ENCODE measurements at regions not wholly inside any gene's neighbourhood (a gene's known extent, or its start where the extent isn't known, plus 50 kb on each side); places are given as distances from the start of the nearest gene placed in this dataset.
"Not testable (repeated sequence)": the region's sequence is repeated elsewhere in the genome, so short reads cannot be mapped to it uniquely, and the experiment has no call there.

- no peak for DNase-seq
Observed at GRCh38 chr15:79492065-79492464, 59.9 kb downstream of the MINAR1 start.

- DNase-seq = no peak
Observed at GRCh38 chr15:79494384-79494909, 62.3 kb downstream of the MINAR1 start.

DNA sequence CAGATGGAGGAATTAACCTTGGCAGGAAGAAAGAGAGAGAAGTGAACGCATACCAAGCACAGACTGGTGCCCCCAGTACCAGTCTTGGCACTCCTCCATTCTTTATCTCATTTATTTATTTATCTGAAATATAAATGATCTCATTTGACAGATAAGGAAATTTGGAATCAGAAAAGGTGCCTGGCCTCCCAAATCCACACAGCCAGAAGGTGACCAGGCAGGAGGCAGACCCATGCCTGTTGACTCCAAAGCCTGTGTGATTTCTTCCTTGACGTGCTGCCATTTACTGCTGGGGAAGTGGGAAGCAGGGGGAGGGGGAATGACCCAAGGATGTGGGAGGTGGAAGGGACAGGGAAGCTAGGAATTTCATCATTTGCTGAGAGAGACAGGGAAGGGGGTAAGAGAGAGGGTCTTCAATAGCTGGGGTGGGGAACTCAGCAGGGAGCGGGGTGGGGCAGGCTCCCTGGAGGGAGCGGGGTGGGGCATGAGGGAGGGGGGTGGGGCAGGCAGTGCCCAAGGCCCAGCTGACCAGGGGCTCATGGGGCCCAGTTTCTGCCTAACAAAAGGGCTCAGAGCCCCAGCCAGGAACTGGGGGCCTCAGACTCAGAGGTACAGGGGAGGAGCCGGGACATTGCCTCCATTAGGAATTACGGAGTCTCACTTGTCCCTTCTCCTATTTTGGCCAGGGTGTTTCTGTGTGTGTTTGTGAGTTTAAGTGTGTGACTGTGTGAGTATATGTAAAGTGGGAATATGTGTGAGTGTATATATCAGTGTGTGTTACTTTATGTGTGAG, 63.0 kb downstream of the MINAR1 start:
- no peak for DNase-seq

DNA sequence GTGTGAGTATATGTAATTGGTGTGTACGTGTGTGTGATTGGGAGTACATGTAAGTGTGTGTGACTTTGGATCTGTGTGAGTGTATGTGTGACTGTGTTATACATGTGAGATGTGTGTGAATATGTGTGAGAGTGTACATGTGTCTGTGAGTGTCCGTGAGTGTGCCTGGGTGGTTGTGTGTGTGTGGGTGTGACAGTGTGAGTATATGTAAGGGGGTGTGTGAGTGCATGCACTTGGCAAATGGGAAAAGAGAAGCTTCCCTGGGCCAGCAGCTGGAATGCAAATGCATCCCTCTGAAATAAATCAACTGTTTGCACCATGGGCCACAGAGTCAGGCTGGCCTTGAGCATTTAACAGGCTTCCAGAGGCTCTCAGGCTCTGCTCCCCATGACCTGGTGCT, 63.6 kb downstream of the MINAR1 start:
- DNase-seq = no peak

- DNase-seq = no peak
Observed at GRCh38 chr15:79496838-79497237, 64.7 kb downstream of the MINAR1 start.

DNA sequence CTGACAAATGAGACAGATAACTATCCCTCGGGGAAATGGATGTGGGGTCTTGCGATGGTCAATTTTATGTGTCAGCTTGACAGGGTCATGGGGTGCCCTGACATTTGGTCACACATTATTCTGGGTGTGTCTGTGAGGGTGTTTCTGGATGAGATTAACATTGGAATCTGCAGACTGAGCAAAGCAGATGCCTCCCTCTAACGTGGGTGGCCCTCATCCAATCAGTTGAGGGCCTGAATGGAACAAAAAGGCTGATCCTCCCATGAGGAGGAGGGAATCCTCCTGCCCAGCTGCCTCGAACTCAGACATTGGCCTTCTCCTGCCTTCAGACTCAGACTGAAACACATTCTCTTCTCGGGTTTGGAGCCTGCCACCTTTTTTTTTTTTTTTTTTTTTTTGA, 69.0 kb downstream of the MINAR1 start:
- no peak for DNase-seq

GRCh38 chr15:79505956-79506355, 73.8 kb downstream of the MINAR1 start:
- DNase-seq = no peak

- not testable (repeated sequence) for DNase-seq
Observed at GRCh38 chr15:79512844-79513243, 80.7 kb downstream of the MINAR1 start.

- DNase-seq = no peak
Observed at GRCh38 chr15:79513417-79513816, 81.3 kb downstream of the MINAR1 start.

DNA sequence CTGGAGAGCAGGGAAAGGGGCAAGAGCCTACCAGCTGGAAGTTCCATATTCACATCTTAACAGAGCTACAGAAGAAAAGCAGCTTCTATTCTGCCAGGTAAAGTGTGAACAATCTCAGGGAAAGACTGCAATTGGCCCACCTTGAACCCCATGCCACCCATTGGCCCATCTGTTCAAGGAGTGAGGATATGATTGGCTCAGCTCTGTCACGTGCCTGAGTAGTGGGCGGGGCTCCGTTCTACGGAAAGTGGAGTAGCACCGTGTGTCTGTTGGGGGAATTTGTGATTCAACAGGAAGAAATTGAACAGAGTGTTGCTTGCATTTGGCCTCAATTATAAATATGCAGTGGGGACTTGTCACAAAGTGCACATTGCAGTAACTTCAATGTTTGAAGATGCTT, 81.8 kb downstream of the MINAR1 start:
- no peak for DNase-seq

DNA sequence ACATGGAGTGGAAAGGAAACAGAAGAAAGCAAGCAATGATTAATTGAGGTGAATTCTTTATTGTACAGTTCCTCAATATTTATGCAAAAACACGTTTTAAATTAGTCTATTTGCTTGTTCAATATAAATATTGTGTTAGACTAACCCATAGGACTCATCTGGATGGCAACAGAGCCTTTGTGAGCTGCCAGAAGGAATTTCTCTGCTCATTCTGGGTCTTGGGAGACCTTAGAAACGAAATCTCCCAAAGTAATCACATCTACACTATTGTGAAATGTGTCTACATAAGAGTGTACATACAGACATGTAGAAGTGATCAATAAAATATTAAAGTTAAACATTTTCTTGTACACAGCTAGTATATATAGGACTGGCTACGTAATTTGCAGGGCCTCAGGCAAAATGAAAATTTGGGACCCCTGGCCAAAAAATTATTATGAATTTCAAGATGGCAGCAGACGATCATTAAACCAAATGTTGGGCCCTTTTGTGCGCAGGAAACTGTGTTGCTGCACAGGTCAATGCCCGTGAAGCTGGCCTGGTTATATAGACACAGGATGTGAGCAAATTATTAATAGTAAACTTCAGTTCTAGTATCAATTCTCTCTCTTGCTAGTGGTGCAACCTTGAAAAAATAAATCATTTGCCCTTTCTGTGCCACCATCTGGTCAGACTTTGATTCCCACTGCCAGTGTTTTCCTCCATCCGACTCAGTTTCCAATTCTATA, 83.3 kb downstream of the MINAR1 start:
- no peak for DNase-seq

DNA sequence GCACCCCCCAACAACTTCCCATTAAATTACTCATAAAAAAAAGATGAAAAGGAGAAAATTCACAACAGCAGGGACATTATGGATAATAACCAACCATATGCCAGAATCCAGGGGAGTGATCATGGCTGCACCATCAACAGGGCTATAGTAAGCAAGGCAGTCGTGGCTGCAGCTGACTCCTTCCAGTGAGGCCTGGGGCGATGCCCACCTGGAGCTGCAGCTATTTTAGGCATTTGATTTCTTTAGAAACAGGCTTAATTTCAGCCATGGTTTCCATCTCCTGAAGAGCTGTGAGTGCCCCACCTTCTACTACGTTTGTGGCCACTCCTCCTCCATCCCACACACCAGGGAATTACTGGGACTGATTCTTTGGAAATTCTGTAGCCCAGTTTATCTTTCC, 84.0 kb downstream of the MINAR1 start:
- no peak for DNase-seq

GRCh38 chr15:79516646-79517045, 84.5 kb downstream of the MINAR1 start:
- no peak for DNase-seq

DNA sequence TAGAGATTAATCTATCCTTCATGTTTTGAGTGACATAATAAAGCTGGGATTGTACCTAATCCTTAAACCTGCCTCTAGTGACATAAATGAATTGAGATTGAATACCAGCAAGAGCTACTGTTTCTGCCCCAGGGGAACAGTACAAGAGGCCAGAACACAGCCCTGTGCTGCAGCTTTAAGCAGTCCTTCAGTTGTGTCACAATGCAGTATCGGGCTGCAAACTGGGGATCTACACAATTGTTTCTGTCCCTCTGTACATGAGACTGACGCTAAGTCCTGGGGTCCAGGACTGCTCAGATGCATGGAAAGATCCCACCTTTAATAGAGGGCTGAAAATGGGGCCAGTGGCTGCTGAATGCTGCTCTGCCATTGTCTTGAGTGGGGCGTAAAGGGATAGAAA, 87.5 kb downstream of the MINAR1 start:
- no peak for DNase-seq

DNA sequence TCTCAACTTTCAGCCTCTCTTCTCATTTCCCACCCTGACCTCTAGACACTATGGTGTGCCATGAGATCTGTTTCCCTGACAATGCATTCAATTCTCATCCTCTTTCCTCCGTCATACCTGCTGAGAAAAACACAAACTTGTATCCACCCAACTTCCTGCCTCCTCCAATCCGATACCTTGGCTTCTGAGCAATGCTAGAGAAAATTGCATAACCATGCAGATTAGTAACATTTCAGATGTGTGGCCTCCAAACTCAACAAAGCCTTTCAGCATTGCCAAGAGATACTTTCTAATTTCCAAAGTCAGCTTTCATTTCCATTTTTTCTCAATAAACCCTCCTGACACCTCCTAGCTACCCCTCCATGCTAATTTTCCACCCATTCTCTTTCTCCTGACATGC, 88.5 kb downstream of the MINAR1 start:
- DNase-seq = no peak

DNA sequence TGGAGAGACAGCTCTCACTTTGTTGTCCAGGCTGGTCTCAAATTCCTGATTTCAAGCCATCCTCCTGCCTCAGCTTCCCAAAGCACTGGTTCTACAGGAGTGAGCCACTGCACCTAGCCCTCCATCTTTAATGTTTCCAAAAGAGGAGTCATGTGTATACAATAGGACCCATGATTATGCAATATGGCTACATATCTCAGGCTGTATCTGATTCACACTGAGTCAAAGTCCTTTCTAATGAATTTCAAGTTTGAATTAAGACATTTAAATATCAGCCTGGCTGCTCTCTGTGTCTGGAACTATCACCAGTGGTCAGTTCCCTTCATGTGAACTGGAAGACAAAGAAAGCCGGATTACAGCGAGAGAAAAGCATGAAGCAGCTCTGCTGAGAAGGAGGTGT, 90.5 kb downstream of the MINAR1 start:
- DNase-seq = no peak

- DNase-seq = no peak
Observed at GRCh38 chr15:79523266-79523665, 91.1 kb downstream of the MINAR1 start.

- DNase-seq = no peak
Observed at GRCh38 chr15:79524531-79524930, 92.4 kb downstream of the MINAR1 start.

GRCh38 chr15:79526376-79526775, 94.2 kb downstream of the MINAR1 start:
- DNase-seq = no peak

DNA sequence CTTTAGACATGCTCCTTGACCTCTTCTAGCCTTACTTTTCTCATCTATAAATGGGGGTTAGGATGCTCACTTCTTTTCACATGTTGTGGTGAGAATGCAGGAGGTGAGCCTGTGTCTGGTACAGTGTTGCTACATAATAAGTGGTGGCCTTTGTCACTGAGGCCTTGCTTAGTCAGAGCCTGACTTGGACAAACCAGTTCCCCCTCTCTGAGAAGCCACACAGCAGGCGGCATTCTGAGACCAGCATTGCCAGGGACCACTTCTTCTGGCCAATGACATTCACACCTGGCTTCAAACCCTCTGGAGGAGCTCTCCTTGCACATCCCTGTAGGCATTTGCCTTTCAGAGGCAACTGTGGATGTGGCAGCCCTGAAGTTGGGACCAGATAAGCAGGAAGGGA, 95.7 kb downstream of the MINAR1 start:
- no peak for DNase-seq

DNA sequence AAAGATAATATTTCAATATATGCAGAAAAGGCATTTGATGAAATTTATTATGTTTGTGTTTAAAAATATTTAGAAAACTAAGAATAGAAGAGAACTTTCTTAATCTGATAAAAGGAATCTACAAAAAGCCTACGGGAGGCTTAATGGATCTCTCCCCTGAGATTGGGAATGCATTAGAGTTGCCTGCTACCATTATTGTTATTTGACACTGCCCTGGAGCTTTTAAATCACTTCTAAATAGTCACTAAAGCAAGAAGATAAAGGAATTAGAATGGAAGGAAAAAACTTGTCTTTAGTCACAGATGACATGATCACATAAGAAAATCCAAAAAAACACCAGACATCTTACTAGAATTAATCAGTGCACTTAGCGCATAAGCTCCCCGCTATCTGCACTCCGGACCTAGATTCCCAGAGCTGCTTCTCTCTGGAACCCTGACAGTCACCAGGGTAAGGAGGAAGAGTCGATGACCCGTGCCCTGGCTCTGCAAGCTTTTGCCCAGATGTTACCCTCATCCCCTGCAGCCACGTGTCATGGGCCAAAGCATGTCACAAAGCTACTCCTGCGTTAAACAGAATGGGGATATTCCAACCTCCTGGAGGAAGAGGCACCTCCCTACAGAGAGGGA, 97.1 kb downstream of the MINAR1 start:
- no peak for DNase-seq

DNA sequence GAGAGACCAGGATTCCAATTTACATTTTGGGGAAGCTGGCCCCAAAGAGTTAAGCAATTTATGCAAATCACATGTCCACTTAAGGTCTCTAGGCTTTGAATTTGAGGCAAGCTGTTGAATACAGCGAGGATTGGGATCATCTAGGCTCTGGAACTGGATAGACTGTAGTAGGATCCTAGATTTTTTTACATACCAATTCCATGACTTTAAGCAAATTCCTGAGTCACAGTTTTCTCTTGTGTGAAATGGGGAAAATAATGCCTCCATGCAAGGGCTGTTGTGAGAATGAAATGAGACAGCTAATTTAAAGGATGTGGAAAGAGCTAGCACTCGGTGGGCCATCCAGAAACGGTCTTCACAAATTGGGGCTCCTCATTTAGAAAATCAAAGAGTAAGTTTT, 103.4 kb downstream of the MINAR1 start:
- DNase-seq = no peak

- no peak for DNase-seq
Observed at GRCh38 chr15:79538527-79538926, 106.4 kb downstream of the MINAR1 start.
